AG10803 (cell line): ENCODE measurements at regions not wholly inside any gene's neighbourhood (a gene's known extent, or its start where the extent isn't known, plus 50 kb on each side); places are given as distances from the start of the nearest gene placed in this dataset.
A peak's percentile ranks its signal among the peaks of the same experiment; 100 is the strongest.

Source experiments
- DNase-seq: peaks from one replicate; pipeline ENCODE4 v3.0.0; 2010; ENCODE audit warnings: low read depth
- H3K4me3 ChIP-seq: 2 replicates; pipeline ENCODE4 v1.5.1; 2011; ENCODE audit warnings: mild to moderate bottlenecking, low read length, control low read depth
- CTCF ChIP-seq: conservative IDR thresholded peaks from 2 replicates; pipeline ENCODE4 v1.5.1; 2011; ENCODE audit warnings: mild to moderate bottlenecking, low read length, control low read depth, inconsistent platforms

- DNase-seq = peak; percentile 9
- no peak for TF ChIP-seq CTCF
- peak overlapping the region; percentile 74 for H3K4me3 ChIP-seq
Observed at GRCh38 chr22:46065691-46066454, 84.5 kb upstream of the PPARA start.

- H3K4me3 ChIP-seq = peak overlapping the region; percentile 74
- TF ChIP-seq CTCF = no peak
- DNase-seq = peak; percentile 59
Observed at GRCh38 chr22:46066691-46067090, 83.6 kb upstream of the PPARA start.

GRCh38 chr22:46067159-46068111 lies 82.9 kb upstream of the PPARA start:
- DNase-seq = peak; percentile 40
- no peak for TF ChIP-seq CTCF
- peak overlapping the region; percentile 74 for H3K4me3 ChIP-seq

GRCh38 chr22:46068181-46068592 lies 82.1 kb upstream of the PPARA start:
- no peak for TF ChIP-seq CTCF
- peak overlapping the region; percentile 74 for H3K4me3 ChIP-seq
- no peak for DNase-seq

- peak overlapping the region; percentile 74 for H3K4me3 ChIP-seq
- DNase-seq = peak; percentile 97
- no peak for TF ChIP-seq CTCF
Observed at GRCh38 chr22:46068593-46069491, 81.5 kb upstream of the PPARA start.

- peak; percentile 94 for DNase-seq
- peak overlapping the region; percentile 74 for H3K4me3 ChIP-seq
- TF ChIP-seq CTCF = no peak
Observed at GRCh38 chr22:46069521-46070214, 80.7 kb upstream of the PPARA start.
